CD4-positive, alpha-beta T cell treated with Interleukin-1 beta for 1 hour (primary cell): ENCODE measurements at regions not wholly inside any gene's neighbourhood (a gene's known extent, or its start where the extent isn't known, plus 50 kb on each side); places are given as distances from the start of the nearest gene placed in this dataset.

Source experiments
- DNase-seq, 2 donors: peaks; one replicate each; pipeline ENCODE4 v3.0.0-alpha.2; 2020 to 2022

DNA sequence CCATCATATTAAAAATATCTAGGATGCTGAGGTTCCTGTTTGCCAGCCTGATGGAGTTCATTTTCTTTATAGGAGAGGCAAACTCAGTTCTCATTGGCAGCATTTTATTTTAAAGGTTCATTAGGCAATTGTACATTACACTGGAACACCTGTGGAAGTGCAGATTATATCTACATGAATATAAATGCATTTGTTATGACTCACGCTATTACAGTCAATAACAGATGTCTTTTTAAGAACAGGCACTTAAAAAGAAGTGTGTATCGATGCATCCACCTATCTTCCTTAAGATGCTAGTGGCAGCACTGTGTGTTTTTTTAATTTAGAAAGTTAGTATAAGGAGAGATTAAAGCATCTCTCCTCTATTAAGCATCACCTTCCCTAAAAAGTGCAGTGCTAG, 276.5 kb downstream of the PRDM2 start:
- no peak for DNase-seq

GRCh38 chr1:13981142-13981541, 281.2 kb downstream of the PRDM2 start:
- DNase-seq: no peak

DNA sequence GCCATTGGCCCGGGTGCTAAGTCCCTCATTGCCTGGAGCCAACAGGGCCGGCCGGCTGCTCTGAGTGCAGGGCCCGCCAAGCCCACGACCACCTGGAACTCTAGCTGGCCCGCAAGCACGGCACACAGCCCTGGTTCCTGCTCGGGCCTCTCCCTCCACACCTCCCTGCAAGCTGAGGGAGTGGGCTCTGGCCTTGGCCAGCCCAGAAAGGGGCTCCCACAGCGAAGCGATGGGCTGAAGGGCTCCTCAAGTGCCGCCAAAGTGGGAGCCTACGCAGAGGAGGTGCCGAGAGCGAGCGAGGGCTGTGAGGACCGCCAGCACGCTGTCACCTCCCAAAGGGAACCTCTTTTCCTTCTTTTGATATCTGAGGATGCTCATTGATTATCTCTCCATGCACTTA, 283.4 kb downstream of the PRDM2 start:
- DNase-seq: no peak

- no peak for DNase-seq
These were observed 291.0 kb downstream of the PRDM2 start for GRCh38 chr1:13990939-13991338.

GRCh38 chr1:13992489-13993285, 292.7 kb downstream of the PRDM2 start:
- no peak for DNase-seq

GRCh38 chr1:13994386-13994785, 294.4 kb downstream of the PRDM2 start:
- DNase-seq: no peak

DNA sequence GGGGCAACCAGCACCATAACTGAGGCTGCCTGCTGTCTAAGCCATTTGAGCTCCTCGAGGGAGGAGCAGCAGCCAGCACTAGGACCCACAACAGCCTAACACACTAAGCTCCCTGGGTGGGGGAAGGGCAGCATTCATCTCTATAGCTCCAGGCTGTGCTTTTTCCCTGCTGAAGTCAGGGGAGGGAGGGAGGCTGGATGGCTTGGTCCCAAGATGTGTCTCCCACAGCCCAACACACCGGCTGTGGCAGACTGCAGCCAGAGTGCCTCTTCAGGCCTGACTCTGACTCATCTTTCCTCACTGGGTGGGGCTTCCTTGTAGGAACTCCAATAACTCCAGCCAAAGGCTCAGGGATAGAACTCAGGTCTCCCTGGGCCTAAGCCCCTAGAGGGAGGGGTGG, 296.3 kb downstream of the PRDM2 start:
- DNase-seq: no peak

DNA sequence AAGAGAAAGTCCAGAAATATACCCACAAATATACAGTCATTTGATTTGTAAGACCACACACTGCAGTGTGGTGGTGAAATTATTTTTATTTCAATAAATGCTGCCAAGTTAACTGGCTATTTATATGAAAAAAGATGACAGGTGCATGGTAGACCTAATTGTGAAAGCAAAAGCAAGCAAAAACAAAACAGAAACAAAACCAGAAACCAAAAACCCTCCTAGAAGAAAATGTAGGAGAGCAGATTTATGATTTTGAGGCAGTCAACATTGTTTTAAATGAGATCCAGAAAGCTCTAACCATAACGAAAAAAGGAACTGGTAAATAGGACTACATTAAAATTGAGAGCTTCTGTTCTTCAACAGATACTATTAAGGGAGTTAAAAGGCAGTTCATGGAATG, 303.6 kb downstream of the PRDM2 start:
- no peak for DNase-seq

GRCh38 chr1:14009582-14009981, 309.6 kb downstream of the PRDM2 start:
- DNase-seq: no peak

- DNase-seq: no peak
These were observed 310.5 kb downstream of the PRDM2 start for GRCh38 chr1:14010476-14010875.

DNA sequence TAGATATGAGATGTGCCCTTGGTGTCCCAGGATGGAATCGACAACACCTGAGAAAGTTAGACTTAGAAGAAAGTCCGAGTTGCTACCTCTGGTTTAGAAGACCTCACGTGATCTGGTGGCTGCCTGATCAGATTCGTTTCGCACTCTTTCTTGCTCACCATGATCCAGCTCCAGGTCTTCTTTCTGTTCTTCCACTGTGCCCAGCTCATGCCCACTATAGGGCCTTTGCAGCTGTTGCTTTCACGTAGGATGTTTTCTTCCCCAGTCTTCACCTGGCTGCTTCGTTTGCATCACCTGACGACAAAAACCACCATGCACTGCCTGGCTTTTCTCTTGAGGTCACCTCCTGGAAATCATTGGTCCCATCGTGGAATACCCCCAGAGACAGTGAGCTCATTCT, 311.1 kb downstream of the PRDM2 start:
- DNase-seq: no peak

DNA sequence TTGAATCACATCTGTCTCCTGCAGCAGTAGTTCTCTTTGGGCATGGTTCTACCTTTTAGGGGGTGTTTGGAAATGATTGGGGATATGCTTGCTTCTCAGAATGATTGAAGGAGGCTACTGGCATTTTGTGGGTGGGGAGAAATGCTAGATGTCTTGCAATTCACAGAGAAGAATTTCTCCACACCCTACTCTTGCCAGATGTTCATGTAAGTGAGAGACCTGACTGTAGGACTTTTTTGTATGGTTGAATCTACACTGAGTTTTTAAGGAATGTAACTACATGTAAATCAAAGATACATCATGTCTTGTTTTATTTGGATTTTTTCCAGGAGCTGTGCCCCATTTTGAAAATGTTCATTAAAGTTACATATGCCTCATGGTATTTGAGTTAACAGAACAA, 311.9 kb downstream of the PRDM2 start:
- no peak for DNase-seq

- no peak for DNase-seq
These were observed 314.9 kb downstream of the PRDM2 start for GRCh38 chr1:14014929-14015328.

DNA sequence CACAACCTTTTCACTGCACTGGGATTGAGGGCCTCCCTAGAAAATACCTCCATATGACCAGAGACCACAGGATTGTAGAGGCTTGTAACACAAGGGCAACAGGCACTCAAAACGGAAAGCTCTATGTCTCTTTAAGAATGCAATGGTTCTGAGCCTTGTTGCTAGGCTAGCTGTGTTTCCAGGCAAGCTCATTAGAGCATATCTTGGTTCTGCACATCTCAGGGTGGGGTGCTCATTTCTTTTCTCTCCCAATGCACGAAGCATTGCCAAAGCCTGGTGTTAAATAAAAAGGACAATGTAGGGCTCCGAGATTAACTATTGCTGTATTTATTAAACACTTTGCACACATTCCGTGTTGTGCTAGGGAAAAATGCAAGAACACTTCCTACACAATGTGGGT, 315.9 kb downstream of the PRDM2 start:
- DNase-seq: no peak

GRCh38 chr1:14017531-14017961, 317.6 kb downstream of the PRDM2 start:
- no peak for DNase-seq

- no peak for DNase-seq
These were observed 319.5 kb downstream of the PRDM2 start for GRCh38 chr1:14019461-14019860.

DNA sequence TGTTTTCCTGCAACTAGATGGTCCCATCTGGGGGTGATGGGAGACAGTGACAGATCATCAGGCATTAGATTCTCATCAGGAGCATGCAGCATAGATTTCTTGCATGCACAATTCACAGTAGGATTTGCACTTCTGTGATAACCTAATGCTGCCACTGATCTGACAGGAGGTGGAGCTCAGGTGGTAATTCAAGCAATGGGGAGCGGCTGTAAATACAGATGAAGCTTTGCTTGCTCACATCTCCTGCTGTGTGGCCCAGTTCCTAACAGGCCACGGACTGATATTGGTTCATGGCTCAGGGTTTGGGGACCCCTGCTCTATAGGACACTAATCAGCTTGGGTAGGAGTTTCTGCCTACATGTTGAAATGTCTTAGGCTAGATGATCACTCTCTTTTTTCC, 320.0 kb downstream of the PRDM2 start:
- DNase-seq: no peak

DNA sequence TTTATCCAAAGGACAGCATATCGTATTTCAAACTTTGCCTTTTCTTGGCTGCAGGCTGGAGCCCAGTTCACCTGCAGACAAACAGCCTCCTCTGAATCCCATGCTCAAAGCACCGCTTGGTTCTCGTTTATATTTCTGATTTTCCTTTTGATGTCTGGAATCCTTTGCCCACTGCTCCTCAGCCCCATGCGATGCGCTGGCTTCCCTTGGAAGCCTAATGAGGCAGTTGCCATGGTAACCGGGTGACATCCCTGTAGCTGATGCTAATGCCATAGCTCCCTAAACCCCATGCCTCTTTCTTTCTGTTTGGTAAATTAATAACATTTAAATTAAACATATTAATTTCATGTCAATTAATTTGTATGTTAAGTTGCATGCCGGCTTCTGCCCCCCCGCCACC, 327.1 kb downstream of the PRDM2 start:
- no peak for DNase-seq

- no peak for DNase-seq
These were observed 331.5 kb downstream of the PRDM2 start for GRCh38 chr1:14031461-14031860.

DNA sequence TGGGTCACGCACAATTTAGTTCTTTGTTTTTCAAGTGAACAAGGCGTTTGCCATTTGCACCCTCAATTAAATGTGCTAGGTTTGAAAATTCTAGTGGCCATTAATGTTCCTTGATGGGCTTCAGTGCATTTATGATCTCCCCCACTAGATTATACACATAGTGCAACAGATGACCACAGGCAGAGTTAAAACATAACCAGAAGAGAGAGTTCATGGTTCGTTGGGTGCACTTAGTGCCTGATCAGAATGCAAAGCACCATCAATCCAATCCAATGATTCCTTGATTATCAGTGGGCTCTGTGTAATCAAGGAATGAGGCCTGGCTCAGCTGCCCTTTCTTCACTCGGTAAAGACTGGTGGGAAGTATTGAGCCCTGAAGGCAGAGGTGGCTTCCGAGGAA, 334.5 kb downstream of the PRDM2 start:
- DNase-seq: no peak

GRCh38 chr1:14037101-14037847, 337.3 kb downstream of the PRDM2 start:
- no peak for DNase-seq

DNA sequence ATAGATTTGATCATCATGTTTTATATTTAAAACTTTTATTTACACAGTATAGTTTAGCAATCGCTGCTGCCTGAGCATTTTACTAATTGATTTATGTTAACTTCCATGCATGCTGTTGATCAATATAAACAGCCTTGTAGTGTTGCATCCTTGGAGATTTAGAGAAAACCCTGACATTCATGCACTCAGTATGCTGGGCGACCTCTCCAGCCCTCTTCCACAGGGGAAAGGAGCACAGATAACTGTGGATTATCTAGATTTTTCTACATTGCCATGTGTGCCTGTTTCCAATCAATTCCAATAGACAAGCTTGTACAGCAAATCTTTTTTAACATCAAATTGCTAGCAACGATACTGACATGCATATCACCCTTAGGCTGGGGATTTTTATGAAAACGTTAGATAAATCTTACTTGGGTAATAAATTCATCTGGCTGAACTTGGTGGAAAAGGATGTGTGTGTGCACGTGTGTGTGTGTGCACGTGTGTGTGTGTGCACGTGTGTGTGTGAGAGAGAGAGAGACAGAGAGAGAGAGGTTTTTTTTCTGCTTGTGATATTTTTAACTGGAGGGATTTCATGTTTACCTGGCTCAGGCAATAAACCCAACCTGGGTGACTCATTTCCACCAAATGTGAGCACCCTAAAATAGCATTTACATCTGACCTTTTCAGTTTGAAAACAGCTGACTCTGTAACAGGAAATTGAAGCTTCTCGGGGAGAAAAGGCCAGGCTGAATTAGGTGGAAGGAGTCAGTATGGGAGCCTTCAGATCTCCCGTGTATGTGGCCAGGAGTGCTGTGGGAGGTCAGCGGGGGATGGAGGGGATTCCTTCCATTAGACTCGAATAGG, 339.8 kb downstream of the PRDM2 start:
- DNase-seq: no peak

DNA sequence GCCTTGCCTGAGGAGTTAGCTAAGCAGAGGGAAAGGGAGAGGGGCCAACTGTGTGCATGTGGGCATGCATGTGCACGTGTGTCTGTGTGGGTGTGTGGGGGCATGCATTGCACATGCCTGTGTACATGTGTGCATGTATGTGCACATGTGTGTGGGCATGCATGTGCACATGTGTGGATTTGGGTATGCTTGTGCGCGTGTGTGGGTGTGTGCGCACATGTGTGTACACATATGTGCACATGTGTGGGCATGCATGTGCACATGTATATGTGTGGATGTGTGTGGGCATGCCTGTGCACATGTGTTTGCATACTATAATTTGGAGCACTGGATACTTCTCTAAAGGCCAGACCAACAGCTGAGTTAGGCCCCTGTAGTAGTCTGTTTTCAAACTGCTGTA, 350.0 kb downstream of the PRDM2 start:
- DNase-seq: no peak
